ENCODE measurements at regions not wholly inside any gene's neighbourhood (a gene's known extent, or its start where the extent isn't known, plus 50 kb on each side); places are given as distances from the start of the nearest gene placed in this dataset.

DNA sequence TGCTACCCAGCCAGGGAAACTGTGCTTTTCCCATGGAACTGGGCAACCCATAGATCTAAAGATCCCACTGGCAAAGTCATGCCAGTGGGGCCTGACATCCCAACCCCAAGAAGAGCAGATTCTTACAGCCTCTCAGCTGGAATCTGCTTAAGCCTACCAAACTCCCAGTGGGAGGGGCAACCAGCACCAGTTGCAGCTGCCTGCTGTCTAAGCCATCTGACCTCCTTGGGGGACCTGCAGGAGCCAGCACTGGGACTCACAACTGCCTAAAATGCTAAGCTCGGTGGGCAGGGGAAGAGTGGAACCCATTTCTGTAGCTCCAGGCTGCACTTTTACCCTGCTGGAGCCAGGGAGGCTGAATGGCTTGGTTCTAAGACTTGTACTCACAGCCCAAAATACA, 770.7 kb upstream of the SLC8A1 start:
- TF ChIP-seq, protein P1, sequence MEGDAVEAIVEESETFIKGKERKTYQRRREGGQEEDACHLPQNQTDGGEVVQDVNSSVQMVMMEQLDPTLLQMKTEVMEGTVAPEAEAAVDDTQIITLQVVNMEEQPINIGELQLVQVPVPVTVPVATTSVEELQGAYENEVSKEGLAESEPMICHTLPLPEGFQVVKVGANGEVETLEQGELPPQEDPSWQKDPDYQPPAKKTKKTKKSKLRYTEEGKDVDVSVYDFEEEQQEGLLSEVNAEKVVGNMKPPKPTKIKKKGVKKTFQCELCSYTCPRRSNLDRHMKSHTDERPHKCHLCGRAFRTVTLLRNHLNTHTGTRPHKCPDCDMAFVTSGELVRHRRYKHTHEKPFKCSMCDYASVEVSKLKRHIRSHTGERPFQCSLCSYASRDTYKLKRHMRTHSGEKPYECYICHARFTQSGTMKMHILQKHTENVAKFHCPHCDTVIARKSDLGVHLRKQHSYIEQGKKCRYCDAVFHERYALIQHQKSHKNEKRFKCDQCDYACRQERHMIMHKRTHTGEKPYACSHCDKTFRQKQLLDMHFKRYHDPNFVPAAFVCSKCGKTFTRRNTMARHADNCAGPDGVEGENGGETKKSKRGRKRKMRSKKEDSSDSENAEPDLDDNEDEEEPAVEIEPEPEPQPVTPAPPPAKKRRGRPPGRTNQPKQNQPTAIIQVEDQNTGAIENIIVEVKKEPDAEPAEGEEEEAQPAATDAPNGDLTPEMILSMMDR (IDR thresholded peaks at IDR 0.05), result no peak
- no peak for TF ChIP-seq POLR2A (IDR thresholded peaks at IDR 0.05)

Measured in uterus (tissue), 2 donors.